ENCODE measurements at regions not wholly inside any gene's neighbourhood (a gene's known extent, or its start where the extent isn't known, plus 50 kb on each side); places are given as distances from the start of the nearest gene placed in this dataset.

DNA sequence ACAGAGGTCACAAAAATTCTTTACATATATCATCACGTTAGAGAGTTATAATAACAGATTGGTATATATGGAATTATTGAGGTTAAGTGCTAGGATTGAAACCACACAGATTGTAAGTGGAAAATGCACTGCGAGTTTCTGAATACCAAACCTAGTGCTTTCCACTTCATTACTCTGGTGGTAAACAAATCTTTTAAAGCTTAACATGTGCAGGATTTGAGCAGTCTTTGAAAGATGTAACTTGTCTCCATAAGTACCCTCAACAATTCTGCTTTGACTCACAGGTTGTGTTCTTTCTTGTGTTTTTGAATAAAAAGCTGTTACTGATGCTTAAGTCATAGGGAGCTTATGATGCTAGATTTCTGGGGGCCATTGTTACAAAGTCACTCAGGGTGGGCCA lies 314.7 kb upstream of the DACH1 start:
- H3K4me1 Mint-ChIP-seq (ENCODE audit: low read depth), result no peaks in the 10 kb centered on the region
- DNase-seq, result no peak
- H3K36me3 Mint-ChIP-seq, result no peaks in the 10 kb centered on the region
- H3K27me3 Mint-ChIP-seq, result no peaks in the 10 kb centered on the region
- intact Hi-C loops (cut with micrococcal nuclease), result no loop called here
- H3K4me3 Mint-ChIP-seq, result no peak overlapping the region
- ChIA-PET POLR2A (no interaction called here), CTCF (no interaction called here)
- H3K9me3 Mint-ChIP-seq, result no peaks in the 10 kb centered on the region
- H3K27ac Mint-ChIP-seq, result no peak overlapping the region

DNA sequence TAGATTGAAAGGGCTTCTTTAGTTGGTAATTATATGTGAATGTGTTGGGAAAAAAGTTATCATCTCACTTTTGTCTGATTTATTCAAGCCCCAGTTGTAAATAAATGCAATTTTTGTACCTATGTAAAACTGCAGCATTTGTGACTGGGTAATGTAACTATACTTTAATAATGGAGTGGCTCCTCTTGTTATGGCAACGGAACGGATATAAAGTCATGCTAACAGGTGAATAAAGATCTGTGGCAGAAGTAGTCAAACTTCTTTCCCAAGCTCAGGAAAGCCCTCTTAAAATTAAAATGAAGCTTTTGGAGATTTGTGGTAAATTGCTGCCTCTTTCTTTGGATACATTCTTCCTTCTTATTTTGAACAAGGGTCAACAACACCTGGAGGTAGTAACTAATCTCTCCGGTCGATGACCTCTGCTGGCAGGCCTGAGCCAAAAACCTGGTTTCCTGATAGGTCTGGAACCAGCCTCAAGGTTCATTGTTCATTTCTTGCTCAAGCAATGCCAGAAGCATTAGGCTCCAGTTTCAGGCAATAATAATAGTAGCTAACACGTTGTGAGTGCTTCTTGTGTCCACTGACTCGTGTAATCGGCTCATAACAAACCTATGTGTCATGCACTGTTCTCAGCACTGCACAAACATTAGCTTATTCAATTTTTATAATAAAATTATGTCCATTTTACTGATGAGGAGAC lies 313.4 kb upstream of the DACH1 start:
- ChIA-PET POLR2A (no interaction called here), CTCF (no interaction called here)
- Mint-ChIP-seq H3K4me3 (no peak overlapping the region), H3K9me3 (no peaks in the 10 kb centered on the region), H3K27ac (no peak overlapping the region), H3K27me3 (no peaks in the 10 kb centered on the region), H3K36me3 (no peaks in the 10 kb centered on the region), H3K4me1 (ENCODE audit: low read depth) (no peaks in the 10 kb centered on the region)
- no peak for DNase-seq
- intact Hi-C loops (cut with micrococcal nuclease), result no loop called here

DNA sequence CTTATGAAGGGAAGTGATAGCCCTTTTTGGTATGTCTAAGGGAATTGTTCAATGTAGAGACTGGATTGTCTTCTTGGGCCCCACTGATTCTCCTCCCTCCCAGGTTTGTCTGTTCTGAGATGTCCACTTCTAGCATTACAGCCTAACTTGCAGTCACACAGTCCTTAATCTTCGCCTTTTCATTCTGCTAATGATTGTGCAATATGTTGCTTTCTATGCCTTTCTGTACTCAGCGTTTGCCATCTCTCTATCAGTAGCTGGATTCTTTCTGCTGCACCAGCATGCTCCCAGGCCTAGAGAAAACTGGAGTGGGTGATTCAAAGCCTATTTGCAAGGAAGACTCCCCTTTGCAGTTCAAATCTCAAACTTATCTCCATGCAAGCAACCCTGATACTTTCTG lies 307.5 kb upstream of the DACH1 start:
- Mint-ChIP-seq H3K9me3 (no peaks in the 10 kb centered on the region), H3K27ac (no peak overlapping the region), H3K27me3 (no peaks in the 10 kb centered on the region), H3K4me1 (ENCODE audit: low read depth) (no peaks in the 10 kb centered on the region), H3K36me3 (no peaks in the 10 kb centered on the region), H3K4me3 (no peak overlapping the region)
- intact Hi-C loops (cut with micrococcal nuclease), result no loop called here
- ChIA-PET CTCF (no interaction called here), POLR2A (no interaction called here)
- DNase-seq, result no peak

DNA sequence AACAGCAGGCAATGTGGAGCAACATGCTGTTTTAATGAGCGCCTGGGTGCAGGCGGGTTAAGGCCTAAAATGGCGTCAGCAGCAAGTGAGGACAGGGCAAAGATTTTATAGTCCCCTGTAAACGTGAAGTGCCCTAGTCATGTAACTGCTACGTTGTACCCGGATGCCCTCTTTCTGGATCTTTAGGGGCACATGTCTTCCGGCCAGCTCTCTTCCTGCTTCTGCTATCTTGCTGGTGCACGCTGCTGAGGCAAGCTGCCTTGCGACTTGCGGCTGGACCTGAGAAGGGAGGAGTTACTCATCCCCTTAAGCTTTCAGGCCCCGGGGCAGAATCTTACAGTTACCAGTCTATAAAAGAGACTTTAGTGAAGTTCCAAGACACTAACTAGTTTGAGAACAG lies 303.6 kb upstream of the DACH1 start:
- Mint-ChIP-seq H3K4me3 (no peak overlapping the region), H3K27ac (no peak overlapping the region), H3K9me3 (no peaks in the 10 kb centered on the region), H3K27me3 (no peaks in the 10 kb centered on the region), H3K36me3 (no peaks in the 10 kb centered on the region), H3K4me1 (ENCODE audit: low read depth) (no peaks in the 10 kb centered on the region)
- intact Hi-C loops (cut with micrococcal nuclease), result no loop called here
- CTCF ChIA-PET, result no interaction called here
- no peak for DNase-seq
- POLR2A ChIA-PET, result no interaction called here

DNA sequence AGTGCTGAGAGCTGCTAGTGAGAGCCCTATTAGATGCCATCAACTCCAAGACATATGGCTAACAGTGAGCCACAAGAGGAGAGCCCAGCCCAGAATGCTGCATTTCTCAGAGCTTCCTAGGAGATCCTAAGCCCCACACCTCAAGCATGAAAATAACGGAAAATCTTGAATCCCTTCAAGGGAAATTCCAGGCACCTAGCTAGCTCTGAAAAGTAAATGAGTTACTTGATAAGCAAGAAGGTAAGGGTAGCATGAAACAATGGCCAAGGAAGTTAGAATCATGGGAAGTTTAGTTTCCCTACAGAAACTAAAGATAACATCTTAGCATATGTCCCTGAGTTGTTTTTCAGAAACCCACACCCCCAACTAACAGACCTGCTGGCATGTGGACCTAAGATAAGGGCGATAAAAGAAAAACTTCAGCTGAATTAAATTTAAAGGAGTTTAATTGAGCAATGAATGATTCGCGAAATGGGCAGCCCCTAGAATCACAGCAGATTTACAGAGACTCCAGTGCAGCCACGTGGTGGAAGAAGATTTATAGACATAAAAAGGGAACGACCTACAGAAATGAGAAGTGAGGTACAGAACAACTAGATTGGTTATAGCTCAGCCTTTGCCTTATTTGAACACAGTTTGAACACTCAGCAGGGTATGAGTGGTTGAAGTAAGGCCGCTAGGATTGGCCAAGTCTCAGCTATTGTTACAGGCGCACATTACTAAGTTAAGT lies 301.3 kb upstream of the DACH1 start:
- no peak overlapping the region for H3K4me3 Mint-ChIP-seq
- DNase-seq, result no peak
- intact Hi-C loops (cut with micrococcal nuclease), result no loop called here

DNA sequence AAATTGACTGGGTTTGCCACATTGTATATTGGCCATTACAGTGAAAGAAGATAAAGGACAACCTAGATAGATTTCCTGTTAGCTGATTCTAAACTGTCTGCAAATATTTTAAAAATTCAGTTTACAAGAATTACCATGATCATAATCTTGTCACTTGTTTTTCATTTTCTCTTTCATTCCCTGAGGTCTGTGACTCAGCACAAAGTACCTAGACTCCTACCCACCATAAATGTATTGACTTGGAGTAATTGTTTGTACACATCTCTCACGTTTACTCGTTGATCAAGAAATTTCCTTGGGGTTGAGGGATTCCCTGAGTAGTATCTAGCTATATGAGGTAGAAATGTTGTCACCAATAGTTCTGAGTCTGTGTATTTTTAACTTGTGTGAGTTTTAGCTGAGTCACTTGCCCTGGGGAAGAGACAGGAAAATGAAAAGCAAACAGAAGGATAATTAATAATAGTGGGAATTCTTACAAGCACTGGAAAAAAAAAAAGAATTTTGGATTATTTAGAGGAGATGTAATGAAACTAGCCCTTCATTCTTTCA lies 299.2 kb upstream of the DACH1 start:
- Mint-ChIP-seq H3K27me3 (no peaks in the 10 kb centered on the region), H3K9me3 (no peaks in the 10 kb centered on the region), H3K4me1 (ENCODE audit: low read depth) (no peaks in the 10 kb centered on the region), H3K27ac (no peak overlapping the region), H3K4me3 (no peak overlapping the region), H3K36me3 (no peaks in the 10 kb centered on the region)
- intact Hi-C loops (cut with micrococcal nuclease), result no loop called here
- ChIA-PET POLR2A (no interaction called here), CTCF (no interaction called here)
- no peak for DNase-seq

More for the DNA sequence above, 301.3 kb upstream of the DACH1 start:
- H3K4me1 Mint-ChIP-seq (ENCODE audit: low read depth), result no peaks in the 10 kb centered on the region
- no peaks in the 10 kb centered on the region for H3K9me3 Mint-ChIP-seq
- no peaks in the 10 kb centered on the region for H3K36me3 Mint-ChIP-seq
- H3K27ac Mint-ChIP-seq, result no peak overlapping the region
- H3K27me3 Mint-ChIP-seq, result no peaks in the 10 kb centered on the region
- POLR2A ChIA-PET, result no interaction called here
- CTCF ChIA-PET, result no interaction called here

DNA sequence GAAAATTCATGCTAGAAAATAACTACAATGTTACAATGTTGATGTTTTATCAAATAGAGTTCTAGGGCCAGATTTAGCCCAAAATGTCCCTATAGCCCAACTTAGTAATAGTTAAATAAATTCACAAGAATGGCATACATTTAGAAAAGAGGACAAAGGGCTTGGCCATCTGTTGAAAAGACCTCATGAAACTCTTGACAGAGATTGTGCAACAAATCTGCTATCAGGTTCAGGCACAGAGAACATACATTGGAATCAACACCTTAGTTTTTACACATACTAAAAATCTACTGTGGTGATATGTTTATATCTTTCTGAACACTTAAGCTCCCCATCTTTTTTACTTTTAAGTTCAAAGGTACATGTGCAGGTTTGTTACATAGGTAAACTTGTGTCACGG lies 298.3 kb upstream of the DACH1 start:
- Mint-ChIP-seq H3K27ac (no peak overlapping the region), H3K4me3 (no peak overlapping the region), H3K4me1 (ENCODE audit: low read depth) (no peaks in the 10 kb centered on the region), H3K36me3 (no peaks in the 10 kb centered on the region), H3K27me3 (no peaks in the 10 kb centered on the region), H3K9me3 (no peaks in the 10 kb centered on the region)
- no peak for DNase-seq
- intact Hi-C loops (cut with micrococcal nuclease), result no loop called here
- POLR2A ChIA-PET, result no interaction called here
- CTCF ChIA-PET, result no interaction called here

DNA sequence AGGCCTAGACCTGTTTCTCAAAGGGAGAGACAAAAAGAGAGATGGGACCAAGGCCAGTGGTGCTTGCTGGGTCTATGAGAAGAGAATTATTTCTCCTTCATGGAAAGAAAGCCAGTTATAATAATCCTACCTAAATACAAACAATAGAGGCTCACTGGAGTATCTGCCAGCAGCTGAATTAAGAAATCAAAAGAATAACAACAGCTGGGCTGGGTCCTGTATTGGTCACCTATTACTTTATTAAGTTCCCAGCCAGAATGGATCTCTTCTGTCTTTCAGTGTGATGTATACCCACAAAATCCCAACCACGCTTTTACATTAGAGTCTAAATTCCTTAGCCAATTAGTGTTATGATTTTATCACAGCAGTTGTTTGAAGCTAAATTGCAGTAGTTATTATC lies 297.8 kb upstream of the DACH1 start:
- H3K36me3 Mint-ChIP-seq, result no peaks in the 10 kb centered on the region
- H3K9me3 Mint-ChIP-seq, result no peaks in the 10 kb centered on the region
- no peak for DNase-seq
- intact Hi-C loops (cut with micrococcal nuclease), result no loop called here
- no peaks in the 10 kb centered on the region for H3K27me3 Mint-ChIP-seq
- H3K27ac Mint-ChIP-seq, result no peak overlapping the region
- CTCF ChIA-PET, result no interaction called here
- POLR2A ChIA-PET, result no interaction called here
- H3K4me1 Mint-ChIP-seq (ENCODE audit: low read depth), result no peaks in the 10 kb centered on the region
- no peak overlapping the region for H3K4me3 Mint-ChIP-seq

DNA sequence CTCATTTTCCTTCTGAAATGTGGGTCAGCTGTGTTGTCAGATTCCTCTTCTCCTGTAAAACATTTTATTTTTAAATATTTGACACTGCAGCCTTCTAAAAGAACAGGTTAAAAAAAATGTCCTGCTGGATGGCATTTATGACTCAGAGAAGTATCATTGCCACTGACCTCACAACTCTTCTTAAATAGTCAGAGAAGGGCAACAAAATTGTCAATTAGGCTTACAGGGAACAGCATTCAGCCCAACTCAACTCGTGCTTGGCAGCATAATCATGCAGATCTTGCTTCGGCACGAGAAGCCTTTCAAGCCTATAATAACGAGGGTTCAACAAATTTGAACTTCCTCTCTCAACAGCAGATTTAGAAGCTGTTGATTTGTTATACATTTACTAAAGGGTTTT lies 296.7 kb upstream of the DACH1 start:
- Mint-ChIP-seq H3K9me3 (peaks cover 4% of the 10 kb centered on the region), H3K27ac (no peak overlapping the region)

DNA sequence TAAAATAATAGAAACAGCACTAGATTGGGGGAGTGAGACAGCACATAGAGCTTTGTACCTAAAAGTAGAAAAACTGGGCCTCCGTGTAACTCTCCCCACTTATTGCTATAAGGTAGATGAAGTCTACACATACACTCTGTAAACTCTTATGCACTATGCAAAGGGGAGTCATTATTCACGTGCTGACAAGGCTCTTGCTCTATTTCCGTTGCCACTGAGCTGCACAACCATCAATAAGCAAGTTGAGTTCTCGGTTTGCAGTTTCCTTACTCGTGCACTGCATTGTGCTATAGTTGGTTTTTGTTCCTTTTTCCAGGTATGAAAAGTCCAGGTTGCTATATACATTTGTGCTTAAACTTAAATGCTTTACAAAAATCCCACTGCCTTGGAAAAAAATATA lies 294.0 kb upstream of the DACH1 start:
- Mint-ChIP-seq H3K4me1 (ENCODE audit: low read depth) (no peaks in the 10 kb centered on the region), H3K9me3 (peaks cover 4% of the 10 kb centered on the region), H3K27ac (no peak overlapping the region), H3K27me3 (no peaks in the 10 kb centered on the region), H3K4me3 (no peak overlapping the region), H3K36me3 (no peaks in the 10 kb centered on the region)
- CTCF ChIA-PET, result no interaction called here
- POLR2A ChIA-PET, result no interaction called here
- intact Hi-C loops (cut with micrococcal nuclease), result no loop called here
- no peak for DNase-seq

More for the DNA sequence above, 296.7 kb upstream of the DACH1 start:
- ChIA-PET POLR2A (no interaction called here), CTCF (no interaction called here)
- H3K36me3 Mint-ChIP-seq, result no peaks in the 10 kb centered on the region
- H3K4me3 Mint-ChIP-seq, result no peak overlapping the region
- intact Hi-C loops (cut with micrococcal nuclease), result no loop called here
- H3K27me3 Mint-ChIP-seq, result no peaks in the 10 kb centered on the region
- H3K4me1 Mint-ChIP-seq (ENCODE audit: low read depth), result no peaks in the 10 kb centered on the region
- no peak for DNase-seq

DNA sequence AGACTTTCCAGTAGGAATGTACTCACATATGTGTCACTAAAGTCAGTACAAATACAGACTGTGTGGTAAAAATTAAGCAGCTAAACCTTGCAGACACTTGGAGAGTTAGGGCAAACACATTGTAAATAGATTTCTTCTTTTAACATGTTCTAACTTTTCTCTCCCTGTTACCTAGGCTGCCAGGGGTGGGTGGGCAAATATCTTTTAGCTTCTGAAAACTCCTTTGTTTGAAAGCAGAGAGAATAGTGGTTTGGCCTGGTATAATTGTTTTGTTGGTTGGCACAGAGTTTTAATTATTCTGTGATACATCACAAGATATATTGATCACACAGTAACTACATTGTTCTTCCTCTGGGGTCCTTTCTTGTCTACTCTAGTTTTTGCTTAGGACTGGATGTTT lies 289.8 kb upstream of the DACH1 start:
- no peaks in the 10 kb centered on the region for H3K4me1 Mint-ChIP-seq (ENCODE audit: low read depth)
- no peaks in the 10 kb centered on the region for H3K27me3 Mint-ChIP-seq
- H3K27ac Mint-ChIP-seq, result no peak overlapping the region
- intact Hi-C loops (cut with micrococcal nuclease), result no loop called here
- no peak overlapping the region for H3K4me3 Mint-ChIP-seq
- no peak for DNase-seq
- POLR2A ChIA-PET, result no interaction called here
- H3K36me3 Mint-ChIP-seq, result no peaks in the 10 kb centered on the region
- CTCF ChIA-PET, result no interaction called here
- H3K9me3 Mint-ChIP-seq, result peaks cover 4% of the 10 kb centered on the region

DNA sequence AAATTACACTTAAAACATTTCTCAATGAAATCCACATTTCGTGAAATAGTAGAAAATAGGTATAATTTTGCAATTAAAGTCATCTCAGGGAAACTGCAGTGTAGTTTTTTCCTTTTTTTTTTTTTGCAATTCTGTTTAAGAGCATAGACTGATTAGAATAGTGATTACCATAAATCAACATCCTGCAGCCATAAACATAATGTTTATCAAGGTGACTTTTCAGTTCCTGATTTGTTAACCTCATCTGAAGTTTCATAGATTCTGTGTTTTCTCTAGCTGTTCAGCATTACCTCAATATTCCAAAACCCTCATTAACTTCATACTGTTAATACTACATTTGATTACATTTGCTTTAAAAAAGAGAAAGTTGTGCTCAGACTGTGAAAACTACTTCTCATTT lies 286.3 kb upstream of the DACH1 start:
- no peaks in the 10 kb centered on the region for H3K27me3 Mint-ChIP-seq
- no peak overlapping the region for H3K27ac Mint-ChIP-seq
- intact Hi-C loops (cut with micrococcal nuclease), result no loop called here
- H3K4me1 Mint-ChIP-seq (ENCODE audit: low read depth), result no peaks in the 10 kb centered on the region
- POLR2A ChIA-PET, result no interaction called here
- no peaks in the 10 kb centered on the region for H3K36me3 Mint-ChIP-seq
- no peaks in the 10 kb centered on the region for H3K9me3 Mint-ChIP-seq
- DNase-seq, result no peak
- CTCF ChIA-PET, result no interaction called here
- H3K4me3 Mint-ChIP-seq, result no peak overlapping the region

DNA sequence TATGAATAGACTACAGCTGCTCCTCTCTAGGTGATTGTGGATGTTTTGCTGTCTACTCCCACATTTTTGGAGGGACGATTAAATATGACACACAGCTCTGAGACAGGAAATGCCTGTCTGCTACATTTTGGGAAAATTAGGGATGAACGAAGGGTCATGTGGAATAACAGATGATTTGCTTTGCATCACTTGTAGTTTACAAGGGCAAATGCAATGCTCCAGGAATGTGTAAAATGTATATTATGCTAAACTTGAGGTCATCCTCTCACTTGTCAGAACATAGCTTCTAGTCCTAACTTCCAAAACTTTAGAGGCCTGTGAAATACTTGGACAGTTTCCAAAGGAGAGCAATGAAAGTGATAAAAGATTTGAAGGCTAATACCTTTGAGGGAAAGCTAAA lies 284.2 kb upstream of the DACH1 start:
- H3K9me3 Mint-ChIP-seq, result no peaks in the 10 kb centered on the region
- ChIA-PET POLR2A (no interaction called here), CTCF (no interaction called here)
- DNase-seq, result no peak
- no peak overlapping the region for H3K4me3 Mint-ChIP-seq
- no peak overlapping the region for H3K27ac Mint-ChIP-seq
- H3K27me3 Mint-ChIP-seq, result no peaks in the 10 kb centered on the region
- no peaks in the 10 kb centered on the region for H3K36me3 Mint-ChIP-seq
- intact Hi-C loops (cut with micrococcal nuclease), result no loop called here
- H3K4me1 Mint-ChIP-seq (ENCODE audit: low read depth), result no peaks in the 10 kb centered on the region

Data from activated CD4-positive, alpha-beta memory T cell treated with anti-CD3 and anti-CD28 coated beads for 36 hours (primary cell).